ENCODE measurements at regions not wholly inside any gene's neighbourhood (a gene's known extent, or its start where the extent isn't known, plus 50 kb on each side); places are given as distances from the start of the nearest gene placed in this dataset.

GRCh38 chr1:168631671-168632400, 55.4 kb downstream of the XCL1 start:
- DNase-seq (ENCODE audit: low spot score), result no peak
- H3K27ac ChIP-seq, result no peak overlapping the region
- TF ChIP-seq, protein P1, sequence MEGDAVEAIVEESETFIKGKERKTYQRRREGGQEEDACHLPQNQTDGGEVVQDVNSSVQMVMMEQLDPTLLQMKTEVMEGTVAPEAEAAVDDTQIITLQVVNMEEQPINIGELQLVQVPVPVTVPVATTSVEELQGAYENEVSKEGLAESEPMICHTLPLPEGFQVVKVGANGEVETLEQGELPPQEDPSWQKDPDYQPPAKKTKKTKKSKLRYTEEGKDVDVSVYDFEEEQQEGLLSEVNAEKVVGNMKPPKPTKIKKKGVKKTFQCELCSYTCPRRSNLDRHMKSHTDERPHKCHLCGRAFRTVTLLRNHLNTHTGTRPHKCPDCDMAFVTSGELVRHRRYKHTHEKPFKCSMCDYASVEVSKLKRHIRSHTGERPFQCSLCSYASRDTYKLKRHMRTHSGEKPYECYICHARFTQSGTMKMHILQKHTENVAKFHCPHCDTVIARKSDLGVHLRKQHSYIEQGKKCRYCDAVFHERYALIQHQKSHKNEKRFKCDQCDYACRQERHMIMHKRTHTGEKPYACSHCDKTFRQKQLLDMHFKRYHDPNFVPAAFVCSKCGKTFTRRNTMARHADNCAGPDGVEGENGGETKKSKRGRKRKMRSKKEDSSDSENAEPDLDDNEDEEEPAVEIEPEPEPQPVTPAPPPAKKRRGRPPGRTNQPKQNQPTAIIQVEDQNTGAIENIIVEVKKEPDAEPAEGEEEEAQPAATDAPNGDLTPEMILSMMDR (conservative IDR thresholded peaks at IDR 0.05; ENCODE audit: low read depth), result no peak
- ChIA-PET CTCF (interaction anchor here (0.6 kb wide), 1 partner anchor 17 kb away, joined by 4 read pairs; no protein-coding TSS in a partner anchor), POLR2A (ENCODE audit: low non-redundant PET) (no interaction called here)

DNA sequence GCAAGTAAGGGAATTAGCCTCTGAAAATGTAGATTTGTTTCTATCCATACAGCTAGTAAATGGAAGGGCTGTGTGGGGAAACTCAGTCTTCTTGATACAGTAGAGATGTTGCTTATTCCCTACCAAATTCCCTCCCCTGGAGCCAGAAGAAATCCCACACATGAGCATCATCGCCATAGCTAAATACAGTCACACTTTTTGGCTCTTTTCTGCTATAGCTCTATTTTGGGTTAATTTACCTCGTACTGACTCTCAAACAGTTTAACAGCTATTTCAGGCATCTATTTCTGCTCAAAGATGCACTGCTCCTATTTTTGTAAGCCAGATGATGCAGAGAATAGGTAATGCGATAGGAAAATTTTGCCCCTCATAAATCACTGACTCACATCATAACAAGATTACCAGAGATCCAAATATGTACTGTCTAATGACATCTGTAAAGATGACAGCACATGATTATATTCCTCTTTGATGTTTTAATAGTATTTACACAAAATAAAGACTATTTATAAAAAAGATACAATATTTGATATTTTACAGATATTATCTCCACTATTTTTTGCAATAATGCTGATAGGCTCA, 58.6 kb downstream of the XCL1 start:
- ChIA-PET POLR2A (ENCODE audit: low non-redundant PET) (no interaction called here), CTCF (no interaction called here)
- no peak overlapping the region for H3K27ac ChIP-seq
- DNase-seq (ENCODE audit: low spot score), result no peak
- TF ChIP-seq, protein P1 (conservative IDR thresholded peaks at IDR 0.05; ENCODE audit: low read depth), result no peak

GRCh38 chr1:168636200-168636599, 59.8 kb downstream of the XCL1 start:
- POLR2A ChIA-PET (ENCODE audit: low non-redundant PET), result no interaction called here
- TF ChIP-seq, protein P1 (conservative IDR thresholded peaks at IDR 0.05; ENCODE audit: low read depth), result no peak
- DNase-seq (ENCODE audit: low spot score), result no peak
- no peak overlapping the region for H3K27ac ChIP-seq
- CTCF ChIA-PET, result interaction anchor here (0.6 to 1.6 kb wide), 4 partner anchors 33 to 712 kb away, joined by 3 to 8 read pairs (median 4); partner anchors contain the start of gene ATP1B1

GRCh38 chr1:168636642-168637111, 60.3 kb downstream of the XCL1 start:
- no peak overlapping the region for H3K27ac ChIP-seq
- ChIA-PET POLR2A (ENCODE audit: low non-redundant PET) (no interaction called here), CTCF (interaction anchor here (0.6 to 1.6 kb wide), 4 partner anchors 33 to 712 kb away, joined by 3 to 8 read pairs (median 4); partner anchors contain the start of gene ATP1B1)
- TF ChIP-seq, protein P1 (conservative IDR thresholded peaks at IDR 0.05; ENCODE audit: low read depth), result no peak
- DNase-seq (ENCODE audit: low spot score), result peak; percentile 56

- TF ChIP-seq, protein P1 (conservative IDR thresholded peaks at IDR 0.05; ENCODE audit: low read depth), result peak; percentile 32
- no peak for DNase-seq (ENCODE audit: low spot score)
- no peak overlapping the region for H3K27ac ChIP-seq
- CTCF ChIA-PET, result interaction anchor here (0.6 to 1.6 kb wide), 3 partner anchors 82 to 711 kb away, joined by 3 to 8 read pairs (median 5); no protein-coding TSS in a partner anchor
- POLR2A ChIA-PET (ENCODE audit: low non-redundant PET), result no interaction called here
Observed at GRCh38 chr1:168637350-168637991, 61.1 kb downstream of the XCL1 start.

GRCh38 chr1:168638884-168639283, 62.5 kb downstream of the XCL1 start:
- no peak overlapping the region for H3K27ac ChIP-seq
- DNase-seq (ENCODE audit: low spot score), result no peak
- ChIA-PET CTCF (no interaction called here), POLR2A (ENCODE audit: low non-redundant PET) (no interaction called here)
- TF ChIP-seq, protein P1 (conservative IDR thresholded peaks at IDR 0.05; ENCODE audit: low read depth), result no peak

All from RWPE1 (cell line).